Activated CD4-positive, alpha-beta T cell treated with anti-CD3 and anti-CD28 coated beads, Interleukin-10, Interleukin-2, amounts not matched to agents 100 ng/mL and 50 ng/mL, durations not matched to agents 16 hours and 8 hours (primary cell): ENCODE measurements at regions not wholly inside any gene's neighbourhood (a gene's known extent, or its start where the extent isn't known, plus 50 kb on each side); places are given as distances from the start of the nearest gene placed in this dataset.
"Not testable (repeated sequence)": the region's sequence is repeated elsewhere in the genome, so short reads cannot be mapped to it uniquely, and the experiment has no call there.

Experiments
- DNase-seq: peaks from one replicate; pipeline ENCODE4 v3.0.0-alpha.2; 2020

GRCh38 chr1:228611707-228612106 lies 123.6 kb upstream of the RHOU start:
- not testable (repeated sequence) for DNase-seq

DNA sequence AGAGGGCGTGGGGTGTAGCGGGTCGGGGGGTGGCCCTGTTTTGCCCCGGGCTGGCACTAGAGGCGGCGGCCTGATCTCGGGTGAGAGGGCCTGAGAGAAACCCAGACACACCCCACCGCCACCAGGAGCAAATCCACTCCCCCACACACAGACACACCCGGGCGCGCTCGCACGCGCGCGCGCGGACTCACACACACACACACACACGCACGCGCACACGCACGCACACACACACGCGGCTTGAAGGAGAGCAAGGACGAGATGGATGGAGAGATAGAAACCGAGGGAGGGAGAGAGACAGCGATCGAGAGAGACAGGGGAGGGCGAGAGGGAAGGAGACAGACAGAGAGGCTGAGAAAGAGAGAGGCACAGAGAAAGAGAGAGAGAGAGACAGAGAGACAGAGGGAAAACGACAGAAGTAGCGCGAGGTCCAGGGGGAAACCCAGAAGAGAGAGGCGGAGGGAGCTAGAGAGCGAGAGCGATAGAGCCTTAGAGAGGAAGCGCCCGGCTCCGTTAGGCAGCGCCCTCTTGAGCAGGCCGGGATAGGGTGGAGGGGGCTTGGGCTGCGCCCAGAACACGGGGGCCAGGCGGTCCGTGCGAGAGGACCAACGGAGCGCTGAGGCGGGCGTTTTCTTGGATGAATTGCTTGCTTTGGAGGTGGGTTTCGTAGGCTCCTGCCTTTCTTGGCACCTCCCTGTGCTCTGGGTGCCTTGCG lies 113.1 kb upstream of the RHOU start:
- peak; percentile 38 for DNase-seq

DNA sequence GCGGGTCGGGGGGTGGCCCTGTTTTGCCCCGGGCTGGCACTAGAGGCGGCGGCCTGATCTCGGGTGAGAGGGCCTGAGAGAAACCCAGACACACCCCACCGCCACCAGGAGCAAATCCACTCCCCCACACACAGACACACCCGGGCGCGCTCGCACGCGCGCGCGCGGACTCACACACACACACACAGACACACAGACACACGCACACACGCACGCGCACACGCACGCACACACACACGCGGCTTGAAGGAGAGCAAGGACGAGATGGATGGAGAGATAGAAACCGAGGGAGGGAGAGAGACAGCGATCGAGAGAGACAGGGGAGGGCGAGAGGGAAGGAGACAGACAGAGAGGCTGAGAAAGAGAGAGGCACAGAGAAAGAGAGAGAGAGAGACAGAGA lies 108.8 kb upstream of the RHOU start:
- DNase-seq = not testable (repeated sequence)

DNA sequence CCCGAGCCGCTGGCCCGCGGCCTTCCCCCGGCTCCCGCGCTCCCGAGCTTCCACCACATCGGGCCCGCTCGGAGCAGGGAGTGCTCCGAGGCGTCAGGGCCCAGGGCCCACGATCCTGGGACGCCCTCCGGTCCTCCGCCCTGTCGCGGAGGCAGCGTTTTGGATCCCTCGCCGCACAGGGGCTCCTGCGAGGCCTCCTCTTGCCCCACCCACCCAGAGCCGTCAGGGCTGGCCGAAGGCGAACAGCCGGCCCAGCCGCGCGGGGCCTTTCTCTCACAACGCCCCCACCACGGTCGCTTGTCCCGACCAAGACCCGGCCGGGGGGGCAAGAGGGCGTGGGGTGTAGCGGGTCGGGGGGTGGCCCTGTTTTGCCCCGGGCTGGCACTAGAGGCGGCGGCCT lies 102.4 kb upstream of the RHOU start:
- DNase-seq = peak; percentile 50

DNA sequence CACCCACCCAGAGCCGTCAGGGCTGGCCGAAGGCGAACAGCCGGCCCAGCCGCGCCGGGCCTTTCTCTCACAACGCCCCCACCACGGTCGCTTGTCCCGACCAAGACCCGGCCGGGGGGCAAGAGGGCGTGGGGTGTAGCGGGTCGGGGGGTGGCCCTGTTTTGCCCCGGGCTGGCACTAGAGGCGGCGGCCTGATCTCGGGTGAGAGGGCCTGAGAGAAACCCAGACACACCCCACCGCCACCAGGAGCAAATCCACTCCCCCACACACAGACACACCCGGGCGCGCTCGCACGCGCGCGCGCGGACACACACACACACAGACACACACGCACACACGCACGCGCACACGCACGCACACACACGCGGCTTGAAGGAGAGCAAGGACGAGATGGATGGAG lies 100.0 kb upstream of the RHOU start:
- DNase-seq = peak; percentile 81

DNA sequence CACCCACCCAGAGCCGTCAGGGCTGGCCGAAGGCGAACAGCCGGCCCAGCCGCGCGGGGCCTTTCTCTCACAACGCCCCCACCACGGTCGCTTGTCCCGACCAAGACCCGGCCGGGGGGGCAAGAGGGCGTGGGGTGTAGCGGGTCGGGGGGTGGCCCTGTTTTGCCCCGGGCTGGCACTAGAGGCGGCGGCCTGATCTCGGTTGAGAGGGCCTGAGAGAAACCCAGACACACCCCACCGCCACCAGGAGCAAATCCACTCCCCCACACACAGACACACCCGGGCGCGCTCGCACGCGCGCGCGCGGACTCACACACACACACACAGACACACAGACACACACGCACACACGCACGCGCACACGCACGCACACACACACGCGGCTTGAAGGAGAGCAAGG lies 97.8 kb upstream of the RHOU start:
- DNase-seq = peak; percentile 64

DNA sequence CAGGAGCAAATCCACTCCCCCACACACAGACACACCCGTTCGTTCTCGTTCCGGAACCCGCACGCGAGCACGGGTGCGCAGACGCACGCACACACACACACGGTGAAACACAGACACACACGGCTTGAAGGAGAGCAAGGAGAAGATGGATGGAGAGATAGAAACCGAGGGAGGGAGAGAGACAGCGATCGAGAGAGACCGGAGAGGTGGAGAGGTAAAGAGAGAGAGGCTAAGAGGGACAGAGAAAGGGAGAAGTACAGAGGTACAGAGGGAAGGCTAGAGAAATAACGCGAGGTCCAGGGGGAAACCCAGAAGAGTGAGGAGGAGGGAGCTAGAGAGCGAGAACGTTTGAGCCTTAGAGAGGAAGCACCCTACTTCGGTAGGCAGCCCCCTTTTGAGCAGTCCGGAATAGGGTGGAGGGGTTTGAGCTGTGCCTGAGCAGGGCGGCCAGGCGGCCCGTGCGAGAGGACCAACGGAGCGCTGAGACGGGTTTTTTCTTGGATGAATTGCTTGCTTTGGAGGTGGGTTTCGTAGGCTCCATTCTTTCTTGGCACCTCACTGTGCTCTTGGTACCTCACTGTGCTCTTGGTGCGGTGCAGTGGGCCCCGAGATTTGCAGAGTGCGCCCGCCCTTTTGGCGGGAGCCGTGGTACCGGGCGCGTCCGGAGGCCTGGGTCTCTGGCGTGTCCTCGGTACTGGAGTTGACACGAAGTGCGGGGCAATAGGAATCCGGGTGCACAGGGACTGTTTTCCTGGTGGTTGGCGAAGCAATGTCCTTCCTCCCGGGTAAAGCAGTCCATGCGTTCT lies 88.4 kb upstream of the RHOU start:
- DNase-seq = peak; percentile 72

GRCh38 chr1:228647523-228648444 lies 87.5 kb upstream of the RHOU start:
- peak; percentile 56 for DNase-seq

DNA sequence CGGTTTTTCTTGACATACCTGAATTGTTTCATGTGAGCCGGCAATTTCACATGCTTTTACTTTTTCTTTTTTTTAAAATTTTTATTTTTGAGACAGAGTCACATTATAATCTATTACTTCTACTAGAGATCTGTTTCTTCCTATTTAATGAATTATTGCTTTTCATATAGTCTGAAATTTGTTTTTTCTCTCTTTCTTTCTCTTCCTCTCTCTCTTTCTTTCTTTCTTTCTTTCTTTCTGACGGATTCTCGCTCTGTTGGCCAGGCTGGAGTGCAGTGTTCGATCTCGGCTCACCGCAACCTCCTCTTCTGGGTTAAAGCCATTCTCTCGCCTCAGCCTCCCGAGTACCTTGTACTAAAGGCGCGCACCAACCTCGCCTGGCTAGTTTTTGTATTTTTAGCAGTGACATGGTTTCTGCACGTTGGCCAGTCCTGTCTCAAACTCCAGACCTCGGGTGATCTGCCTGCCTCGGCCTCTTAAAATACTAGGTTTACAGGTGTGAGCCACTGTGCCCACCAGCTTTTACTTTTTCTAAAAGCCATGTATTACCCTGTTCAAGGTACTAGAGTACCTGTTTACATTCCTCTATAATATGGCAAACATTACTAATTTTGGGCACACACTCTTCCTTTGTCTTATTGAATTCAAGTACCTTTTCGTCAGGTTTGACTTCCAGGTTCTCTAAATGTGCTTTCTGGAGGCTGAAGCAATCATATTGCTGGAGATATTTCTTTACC lies 86.5 kb upstream of the RHOU start:
- DNase-seq = no peak

- DNase-seq = no peak
Observed at GRCh38 chr1:228650141-228650540, 85.1 kb upstream of the RHOU start.

DNA sequence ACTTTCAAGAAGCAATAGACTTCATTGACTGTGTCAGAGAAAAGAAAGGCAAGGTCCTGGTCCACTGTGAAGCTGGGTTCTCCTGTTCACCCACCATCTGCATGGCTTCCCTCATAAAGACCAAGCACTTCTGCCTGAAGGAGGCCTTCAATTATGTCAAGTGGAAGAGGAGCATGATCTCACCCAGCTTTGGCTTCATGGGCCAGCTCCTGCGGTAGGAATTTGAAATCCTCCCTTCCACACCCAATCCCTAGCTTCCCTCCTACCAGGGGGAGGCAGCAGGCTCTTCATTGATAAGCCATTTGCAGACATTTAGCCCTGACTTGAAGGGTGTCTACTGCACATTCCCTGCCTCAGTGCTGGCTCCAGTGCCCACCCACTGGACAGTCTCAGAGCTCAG lies 84.3 kb upstream of the RHOU start:
- DNase-seq = no peak

DNA sequence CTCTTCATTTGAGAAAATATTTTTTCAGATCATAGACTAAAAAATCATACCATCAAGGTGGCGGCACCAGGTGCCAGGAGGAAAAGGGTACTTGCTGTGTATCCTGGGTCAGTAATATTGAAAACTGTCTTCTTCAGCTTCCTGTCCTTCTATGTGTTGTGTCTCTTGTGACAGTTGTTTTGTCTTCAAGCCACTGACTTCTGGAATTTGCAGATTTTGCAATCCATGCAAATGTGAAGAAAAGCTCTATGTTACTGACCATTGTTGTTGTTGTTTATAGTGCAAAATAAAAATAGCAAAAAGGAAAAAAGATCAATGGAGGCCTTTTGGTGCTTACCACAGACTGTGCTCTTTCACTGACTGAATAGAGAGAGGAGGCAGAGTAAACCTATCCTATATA lies 83.2 kb upstream of the RHOU start:
- DNase-seq = no peak

- not testable (repeated sequence) for DNase-seq
Observed at GRCh38 chr1:228653057-228653456, 82.2 kb upstream of the RHOU start.

GRCh38 chr1:228653748-228654147 lies 81.5 kb upstream of the RHOU start:
- no peak for DNase-seq

DNA sequence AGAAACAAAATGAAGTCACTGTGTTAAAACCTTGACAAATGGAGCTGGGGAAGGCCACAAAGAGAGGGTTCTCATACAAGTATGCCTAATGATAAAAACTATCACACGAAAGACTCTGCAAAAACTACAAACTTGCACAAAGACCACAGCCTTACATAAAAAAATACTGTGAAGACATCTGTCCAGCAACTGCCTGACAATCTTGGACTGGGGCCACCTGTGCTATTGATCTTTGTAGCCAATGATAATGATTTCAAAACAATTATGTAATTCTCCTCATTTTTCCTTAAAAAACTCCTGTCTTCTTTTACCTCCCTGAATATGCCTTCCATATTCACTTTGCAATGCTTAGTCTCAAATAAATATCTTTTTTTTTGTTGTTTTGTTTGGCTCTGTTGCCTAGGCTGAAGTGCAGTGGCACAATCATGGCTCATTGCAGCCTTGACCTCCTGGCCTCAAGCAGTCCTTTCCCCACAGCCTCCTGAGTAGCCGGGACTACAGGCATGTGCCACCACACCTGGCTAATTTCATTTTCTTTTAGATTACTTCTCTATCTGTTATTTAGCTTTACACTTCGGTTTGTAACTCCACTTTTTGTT lies 79.4 kb upstream of the RHOU start:
- no peak for DNase-seq

DNA sequence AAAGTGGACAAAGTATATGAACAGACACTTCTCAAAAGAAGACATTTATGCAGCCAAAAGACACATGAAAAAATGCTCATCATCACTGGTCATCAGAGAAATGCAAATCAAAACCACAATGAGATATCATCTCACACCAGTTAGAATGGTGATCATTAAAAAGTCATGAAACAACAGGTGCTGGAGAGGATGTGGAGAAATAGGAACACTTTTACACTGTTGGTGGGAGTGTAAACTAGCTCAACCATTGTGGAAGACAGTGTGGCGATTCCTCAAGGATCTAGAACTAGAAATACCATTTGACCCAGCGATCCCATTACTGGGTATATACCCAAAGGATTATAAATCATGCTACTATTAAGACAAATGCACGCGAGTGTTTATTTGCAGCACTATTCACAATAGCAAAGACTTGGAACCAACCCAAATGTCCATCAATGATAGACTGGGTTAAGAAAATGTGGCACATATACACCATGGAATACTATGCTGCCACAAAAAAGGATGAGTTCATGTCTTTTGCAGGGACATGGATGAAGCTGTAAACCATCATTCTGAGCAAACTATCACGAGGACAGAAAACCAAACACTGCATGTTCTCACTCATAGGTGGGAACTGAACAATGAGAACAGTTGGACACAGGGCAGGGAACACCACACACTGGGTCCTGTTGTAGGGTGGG lies 73.1 kb upstream of the RHOU start:
- DNase-seq = not testable (repeated sequence)

GRCh38 chr1:228664399-228664914 lies 70.8 kb upstream of the RHOU start:
- DNase-seq = peak; percentile 77

DNA sequence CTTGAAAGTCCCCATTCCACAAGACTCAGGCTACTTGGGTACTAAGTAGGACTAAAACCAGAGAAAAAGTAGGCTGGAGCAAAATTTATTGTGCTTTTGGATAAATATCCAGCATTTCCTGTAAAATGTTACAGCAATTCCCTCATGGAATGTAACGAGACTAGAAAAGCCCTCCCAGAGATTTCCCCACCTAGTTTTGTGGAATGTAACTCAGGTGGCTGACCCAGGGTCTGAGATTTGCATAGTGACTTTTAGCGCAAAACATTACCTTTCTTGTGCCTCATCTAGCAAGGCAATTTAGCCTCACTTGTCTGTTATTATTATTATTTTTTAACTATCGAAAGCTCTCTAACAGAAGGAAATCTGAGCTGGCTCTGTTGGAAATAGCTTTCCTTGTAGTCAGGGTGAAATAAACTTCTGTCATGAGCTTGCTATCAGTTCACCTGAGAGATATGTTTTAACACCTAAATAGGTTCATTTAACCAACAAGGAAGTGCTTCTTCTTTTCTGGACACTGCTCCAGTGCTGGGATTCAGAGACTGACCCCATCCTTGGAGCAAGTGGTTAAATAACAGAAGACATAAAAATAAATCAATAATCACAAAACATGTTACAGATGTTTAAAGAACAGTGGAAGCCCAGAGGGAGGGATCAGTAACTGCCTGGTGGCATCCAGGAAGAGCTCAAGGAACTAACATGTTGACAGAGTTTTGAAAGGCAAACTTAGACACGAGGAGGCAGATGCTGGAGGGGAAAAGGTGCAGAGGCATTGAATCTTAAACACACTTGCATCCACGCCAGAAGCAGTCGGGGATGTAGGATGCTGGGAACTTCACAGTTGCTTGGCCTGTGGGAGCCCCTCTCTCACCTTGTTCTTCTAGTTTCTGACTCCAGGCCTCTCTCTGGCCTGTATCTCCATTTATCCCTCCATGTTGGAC lies 68.3 kb upstream of the RHOU start:
- no peak for DNase-seq

DNA sequence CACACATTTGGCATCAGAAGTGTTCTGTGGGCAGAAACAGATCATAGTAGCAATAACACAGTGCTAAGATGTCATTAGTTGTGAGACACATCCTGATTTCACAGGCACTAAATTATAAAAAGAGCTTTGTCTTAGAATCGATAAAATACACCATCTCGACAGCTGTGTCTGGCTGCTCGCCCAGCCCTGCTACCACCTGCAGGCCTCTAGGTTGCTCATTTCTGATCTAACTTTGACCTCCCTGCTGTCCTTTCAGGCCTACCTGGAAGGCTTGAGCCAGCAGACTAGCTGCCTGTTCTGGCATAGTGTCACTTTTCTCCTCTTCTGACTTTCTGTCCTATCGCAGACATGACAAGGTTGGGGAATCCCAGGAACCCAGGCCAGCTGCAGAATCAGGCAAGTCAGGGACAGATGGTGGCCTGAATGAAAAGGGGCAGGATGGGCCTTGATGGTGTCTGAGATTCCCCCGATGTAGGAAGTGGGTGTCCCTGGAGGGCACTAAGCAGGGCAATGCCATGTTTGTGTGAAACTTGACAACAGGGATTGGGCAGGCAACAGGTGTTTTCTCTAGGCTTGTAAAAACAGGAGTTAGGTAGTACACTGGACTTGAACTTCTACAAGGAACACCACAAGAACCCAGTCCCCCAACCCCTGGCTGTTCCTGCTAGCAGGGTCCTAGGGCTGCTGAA lies 66.6 kb upstream of the RHOU start:
- no peak for DNase-seq

DNA sequence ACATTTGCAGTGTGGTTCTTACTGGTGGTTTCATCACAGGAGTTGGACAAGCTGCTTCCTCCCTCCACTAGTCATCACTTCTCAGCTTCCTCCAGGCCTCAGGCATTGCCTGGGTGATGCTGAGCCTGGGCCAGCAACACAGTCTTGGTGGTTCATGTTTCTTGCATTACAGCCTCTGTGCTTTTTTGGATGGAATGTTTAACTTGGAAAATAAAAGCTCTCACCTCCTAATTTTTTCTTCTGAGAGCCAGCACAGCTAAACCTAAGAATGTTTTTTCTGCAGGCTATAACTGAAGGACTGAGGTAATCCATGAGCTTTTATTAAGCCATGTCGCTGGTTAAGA lies 66.1 kb upstream of the RHOU start:
- DNase-seq = no peak
